GM12873 (cell line): ENCODE measurements at regions not wholly inside any gene's neighbourhood (a gene's known extent, or its start where the extent isn't known, plus 50 kb on each side); places are given as distances from the start of the nearest gene placed in this dataset.

ENCODE experiments used
- CTCF ChIP-seq: IDR thresholded peaks from 2 replicates; pipeline ENCODE4 v1.5.1; 2012; ENCODE audit warnings: low read depth, mild to moderate bottlenecking, moderate library complexity, low read length, control low read depth; ENCODE audit not compliant: insufficient read depth; ENCODE audit errors: missing control alignments

- no peak for TF ChIP-seq CTCF
Observed at GRCh38 chr3:174457758-174458157, 401.4 kb upstream of the NAALADL2 start.

DNA sequence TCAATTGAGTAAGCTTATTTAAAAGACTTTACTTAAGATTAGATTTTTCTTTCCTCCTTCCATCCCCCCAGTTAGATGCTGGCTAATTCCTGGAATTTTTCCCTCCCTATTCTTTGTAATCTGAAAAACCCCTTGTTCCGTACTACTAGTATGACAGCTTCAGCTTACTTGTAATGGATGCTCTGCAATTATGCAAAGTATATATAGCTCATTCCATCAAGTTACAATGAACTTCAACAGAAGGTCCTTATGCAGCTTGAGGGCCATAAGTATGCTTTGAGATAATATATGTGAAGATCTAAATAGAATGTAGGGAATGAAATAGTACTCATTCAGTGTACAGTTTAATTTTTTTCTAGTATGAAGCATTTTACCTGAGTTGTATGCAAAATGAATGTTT is 398.3 kb upstream of the NAALADL2 start:
- no peak for TF ChIP-seq CTCF

- no peak for TF ChIP-seq CTCF
Observed at GRCh38 chr3:174462916-174463315, 396.2 kb upstream of the NAALADL2 start.

- no peak for TF ChIP-seq CTCF
Observed at GRCh38 chr3:174465177-174465576, 394.0 kb upstream of the NAALADL2 start.

DNA sequence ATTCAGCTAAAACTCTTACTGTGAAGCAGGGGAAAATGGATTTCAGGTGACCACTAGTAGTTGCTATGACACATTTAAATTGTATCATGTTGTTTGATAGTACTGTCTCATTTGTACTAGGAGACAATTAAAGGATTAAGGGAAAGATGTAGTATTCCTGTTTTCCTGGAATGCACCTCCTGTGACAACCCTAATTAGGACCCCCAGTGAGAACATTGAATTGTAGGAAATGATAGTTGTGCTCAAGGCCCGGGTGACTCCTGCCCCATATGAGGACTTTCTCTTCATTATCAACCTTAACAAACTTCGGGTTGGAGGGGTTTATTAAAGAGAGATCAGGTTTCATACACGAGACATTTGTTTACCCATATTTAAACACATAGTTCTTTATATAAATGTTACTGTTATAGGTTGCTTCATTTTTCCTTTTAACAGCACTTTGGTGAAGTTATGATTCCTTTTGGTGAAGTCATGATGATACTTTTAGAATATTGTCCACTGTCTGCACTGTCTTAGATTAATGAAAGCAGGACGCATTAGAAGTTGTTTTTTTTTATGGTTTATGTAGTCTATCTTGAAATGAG is 392.6 kb upstream of the NAALADL2 start:
- no peak for TF ChIP-seq CTCF

- no peak for TF ChIP-seq CTCF
Observed at GRCh38 chr3:174477491-174477890, 381.6 kb upstream of the NAALADL2 start.

- TF ChIP-seq CTCF: no peak
Observed at GRCh38 chr3:174480767-174481166, 378.4 kb upstream of the NAALADL2 start.
